ENCODE measurements at regions not wholly inside any gene's neighbourhood (a gene's known extent, or its start where the extent isn't known, plus 50 kb on each side); places are given as distances from the start of the nearest gene placed in this dataset.

GRCh38 chr11:70799386-70799785, 401.1 kb downstream of the CTTN start:
- Mint-ChIP-seq H3K27ac (no peak overlapping the region), H3K27me3 (peaks cover 9 to 11% of the 10 kb centered on the region in 2 donors), H3K36me3 (no peaks in the 10 kb centered on the region), H3K4me1 (ENCODE audit: low read depth in 2 of 2) (peaks cover 0 to 2% of the 10 kb centered on the region in 2 donors), H3K9me3 (no peaks in the 10 kb centered on the region), H3K4me3 (no peak overlapping the region)
- peak in 1 of 2 donors; percentile 22 for ATAC-seq
- DNase-seq (ENCODE audit: low spot score): no peak

GRCh38 chr11:70802185-70802584, 403.9 kb downstream of the CTTN start:
- no peak for ATAC-seq
- Mint-ChIP-seq H3K27me3 (peaks cover 10 to 11% of the 10 kb centered on the region in 2 donors), H3K36me3 (no peaks in the 10 kb centered on the region), H3K4me3 (no peak overlapping the region), H3K9me3 (no peaks in the 10 kb centered on the region), H3K4me1 (ENCODE audit: low read depth in 2 of 2) (peaks cover 0 to 2% of the 10 kb centered on the region in 2 donors), H3K27ac (no peak overlapping the region)
- no peak for DNase-seq (ENCODE audit: low spot score)

GRCh38 chr11:70804139-70804837, 406.0 kb downstream of the CTTN start:
- ATAC-seq: no peak
- H3K4me3 Mint-ChIP-seq: no peak overlapping the region

GRCh38 chr11:70805243-70805642, 406.9 kb downstream of the CTTN start:
- Mint-ChIP-seq H3K9me3 (no peaks in the 10 kb centered on the region), H3K4me1 (ENCODE audit: low read depth in 2 of 2) (peaks cover 0 to 2% of the 10 kb centered on the region in 2 donors), H3K27ac (no peak overlapping the region), H3K27me3 (peaks cover 10 to 11% of the 10 kb centered on the region in 2 donors), H3K36me3 (no peaks in the 10 kb centered on the region), H3K4me3 (no peak overlapping the region)
- ATAC-seq: no peak
- no peak for DNase-seq (ENCODE audit: low spot score)

More at GRCh38 chr11:70804139-70804837, 406.0 kb downstream of the CTTN start:
- peaks cover 0 to 2% of the 10 kb centered on the region in 2 donors for H3K4me1 Mint-ChIP-seq (ENCODE audit: low read depth in 2 of 2)
- no peaks in the 10 kb centered on the region for H3K36me3 Mint-ChIP-seq
- no peak for DNase-seq (ENCODE audit: low spot score)
- no peak overlapping the region for H3K27ac Mint-ChIP-seq
- peaks cover 10 to 11% of the 10 kb centered on the region in 2 donors for H3K27me3 Mint-ChIP-seq
- no peaks in the 10 kb centered on the region for H3K9me3 Mint-ChIP-seq

- ATAC-seq (no peak), DNase-seq (ENCODE audit: low spot score) (no peak)
- Mint-ChIP-seq H3K36me3 (no peaks in the 10 kb centered on the region), H3K27ac (no peak overlapping the region), H3K4me1 (ENCODE audit: low read depth in 2 of 2) (peaks cover 0 to 2% of the 10 kb centered on the region in 2 donors), H3K9me3 (no peaks in the 10 kb centered on the region), H3K27me3 (peaks cover 10 to 11% of the 10 kb centered on the region in 2 donors), H3K4me3 (no peak overlapping the region)
These were observed 407.6 kb downstream of the CTTN start for GRCh38 chr11:70805971-70806370.

- Mint-ChIP-seq H3K27me3 (peaks cover 10 to 17% of the 10 kb centered on the region in 2 donors), H3K36me3 (no peaks in the 10 kb centered on the region), H3K27ac (no peak overlapping the region), H3K4me3 (no peak overlapping the region), H3K4me1 (ENCODE audit: low read depth in 2 of 2) (peaks cover 0 to 2% of the 10 kb centered on the region in 2 donors), H3K9me3 (no peaks in the 10 kb centered on the region)
- DNase-seq (ENCODE audit: low spot score) (no peak), ATAC-seq (no peak)
These were observed 408.3 kb downstream of the CTTN start for GRCh38 chr11:70806461-70807194.

- Mint-ChIP-seq H3K4me1 (ENCODE audit: low read depth in 2 of 2) (peaks cover 0 to 2% of the 10 kb centered on the region in 2 donors), H3K27me3 (peaks cover 10 to 20% of the 10 kb centered on the region in 2 donors), H3K27ac (no peak overlapping the region), H3K9me3 (no peaks in the 10 kb centered on the region), H3K36me3 (no peaks in the 10 kb centered on the region), H3K4me3 (no peak overlapping the region)
- ATAC-seq (no peak), DNase-seq (ENCODE audit: low spot score) (no peak)
These were observed 408.8 kb downstream of the CTTN start for GRCh38 chr11:70807195-70807543.

- H3K9me3 Mint-ChIP-seq: no peaks in the 10 kb centered on the region
- no peak overlapping the region for H3K27ac Mint-ChIP-seq
- H3K4me3 Mint-ChIP-seq: no peak overlapping the region
- no peaks in the 10 kb centered on the region for H3K36me3 Mint-ChIP-seq
- H3K27me3 Mint-ChIP-seq: peaks cover 5 to 12% of the 10 kb centered on the region in 2 donors
- ATAC-seq (no peak), DNase-seq (ENCODE audit: low spot score) (no peak)
- H3K4me1 Mint-ChIP-seq (ENCODE audit: low read depth in 2 of 2): peaks cover 0 to 2% of the 10 kb centered on the region in 2 donors
These were observed 410.5 kb downstream of the CTTN start for GRCh38 chr11:70808686-70809375.

GRCh38 chr11:70810133-70810532, 411.8 kb downstream of the CTTN start:
- ATAC-seq (peak in 1 of 2 donors; percentile 30), DNase-seq (ENCODE audit: low spot score) (no peak)
- Mint-ChIP-seq H3K4me1 (ENCODE audit: low read depth in 2 of 2) (no peaks in the 10 kb centered on the region), H3K27me3 (peaks cover 0 to 9% of the 10 kb centered on the region in 2 donors), H3K4me3 (no peak overlapping the region), H3K27ac (no peak overlapping the region), H3K9me3 (no peaks in the 10 kb centered on the region), H3K36me3 (no peaks in the 10 kb centered on the region)

- H3K27me3 Mint-ChIP-seq: peaks cover 0 to 9% of the 10 kb centered on the region in 2 donors
- no peak for ATAC-seq
- H3K9me3 Mint-ChIP-seq: no peaks in the 10 kb centered on the region
- H3K4me3 Mint-ChIP-seq: no peak overlapping the region
- H3K4me1 Mint-ChIP-seq (ENCODE audit: low read depth in 2 of 2): no peaks in the 10 kb centered on the region
- no peaks in the 10 kb centered on the region for H3K36me3 Mint-ChIP-seq
- no peak overlapping the region for H3K27ac Mint-ChIP-seq
- DNase-seq (ENCODE audit: low spot score): no peak
These were observed 412.4 kb downstream of the CTTN start for GRCh38 chr11:70810681-70811080.

GRCh38 chr11:70811483-70811882, 413.2 kb downstream of the CTTN start:
- Mint-ChIP-seq H3K4me1 (ENCODE audit: low read depth in 2 of 2) (no peaks in the 10 kb centered on the region), H3K4me3 (no peak overlapping the region), H3K27ac (no peak overlapping the region), H3K9me3 (no peaks in the 10 kb centered on the region), H3K36me3 (no peaks in the 10 kb centered on the region), H3K27me3 (peaks cover 0 to 9% of the 10 kb centered on the region in 2 donors)
- DNase-seq (ENCODE audit: low spot score) (no peak), ATAC-seq (no peak)

GRCh38 chr11:70811915-70812314, 413.6 kb downstream of the CTTN start:
- ATAC-seq (no peak), DNase-seq (ENCODE audit: low spot score) (no peak)
- no peaks in the 10 kb centered on the region for H3K36me3 Mint-ChIP-seq
- H3K9me3 Mint-ChIP-seq: no peaks in the 10 kb centered on the region
- H3K4me3 Mint-ChIP-seq: no peak overlapping the region
- H3K27me3 Mint-ChIP-seq: peaks cover 0 to 9% of the 10 kb centered on the region in 2 donors
- H3K27ac Mint-ChIP-seq: no peak overlapping the region
- no peaks in the 10 kb centered on the region for H3K4me1 Mint-ChIP-seq (ENCODE audit: low read depth in 2 of 2)

GRCh38 chr11:70812472-70812871, 414.1 kb downstream of the CTTN start:
- Mint-ChIP-seq H3K27ac (no peak overlapping the region), H3K36me3 (no peaks in the 10 kb centered on the region), H3K9me3 (no peaks in the 10 kb centered on the region), H3K4me3 (no peak overlapping the region), H3K27me3 (peaks cover 0 to 9% of the 10 kb centered on the region in 2 donors), H3K4me1 (ENCODE audit: low read depth in 2 of 2) (no peaks in the 10 kb centered on the region)
- no peak for ATAC-seq
- no peak for DNase-seq (ENCODE audit: low spot score)

- ATAC-seq (no peak), DNase-seq (ENCODE audit: low spot score) (no peak)
- no peaks in the 10 kb centered on the region for H3K4me1 Mint-ChIP-seq (ENCODE audit: low read depth in 2 of 2)
- H3K27me3 Mint-ChIP-seq: peaks cover 0 to 9% of the 10 kb centered on the region in 2 donors
- H3K27ac Mint-ChIP-seq: no peak overlapping the region
- H3K4me3 Mint-ChIP-seq: no peak overlapping the region
- H3K9me3 Mint-ChIP-seq: no peaks in the 10 kb centered on the region
- H3K36me3 Mint-ChIP-seq: no peaks in the 10 kb centered on the region
These were observed 415.3 kb downstream of the CTTN start for GRCh38 chr11:70813651-70814050.

Measured in natural killer cell treated with Interleukin-12 subunit alpha and Interleukin-12 subunit beta and Interleukin-15 and Interleukin-18, amount 100 ng/mL, for 72 hours (primary cell).